ENCODE measurements at regions not wholly inside any gene's neighbourhood (a gene's known extent, or its start where the extent isn't known, plus 50 kb on each side); places are given as distances from the start of the nearest gene placed in this dataset.

DNA sequence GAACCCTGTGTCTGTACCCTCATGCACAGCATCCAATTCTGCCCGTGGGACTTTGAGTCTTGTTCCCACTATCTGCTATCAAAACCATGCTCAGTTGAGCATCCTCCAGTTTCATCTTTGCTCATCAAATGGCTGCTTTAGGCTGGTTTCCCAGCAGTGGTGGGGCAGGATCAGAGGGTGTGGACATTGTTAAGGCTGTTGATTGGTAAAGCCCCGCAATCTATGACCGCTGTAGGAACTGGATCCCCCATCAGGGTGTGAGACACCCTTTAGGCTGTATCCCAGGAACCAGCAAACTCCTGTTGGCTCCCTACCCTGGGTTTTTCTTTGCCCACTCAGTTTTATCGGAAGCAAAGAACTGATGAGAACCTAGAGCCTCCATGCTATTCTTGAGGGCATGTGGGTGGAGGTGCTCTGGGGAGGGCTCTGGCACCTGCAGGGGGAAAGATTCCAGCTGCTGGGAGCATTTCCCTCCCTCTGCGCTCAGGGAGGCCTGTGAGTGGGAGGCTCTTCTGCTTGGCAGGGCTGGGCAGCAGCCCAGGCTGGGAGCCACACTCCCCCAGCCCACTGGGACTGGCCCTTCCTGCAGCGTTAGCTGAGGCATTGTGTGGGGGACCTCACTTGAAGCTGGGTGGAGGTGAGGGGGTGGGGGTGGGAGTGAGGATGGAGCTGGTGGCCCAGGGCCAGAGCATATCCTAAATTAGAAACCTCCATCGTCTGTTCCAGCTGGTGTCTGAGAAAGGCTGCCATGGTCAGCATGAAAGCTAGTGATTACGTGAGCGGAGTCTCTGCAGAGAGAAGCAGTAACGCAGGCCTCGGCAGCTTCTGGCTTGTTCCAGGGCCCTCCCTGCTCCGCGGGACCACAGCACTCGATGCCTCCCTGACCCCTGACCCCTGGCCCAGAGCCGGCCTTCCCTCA is 160.6 kb downstream of the IRF8 start:
- TF ChIP-seq, protein P1, sequence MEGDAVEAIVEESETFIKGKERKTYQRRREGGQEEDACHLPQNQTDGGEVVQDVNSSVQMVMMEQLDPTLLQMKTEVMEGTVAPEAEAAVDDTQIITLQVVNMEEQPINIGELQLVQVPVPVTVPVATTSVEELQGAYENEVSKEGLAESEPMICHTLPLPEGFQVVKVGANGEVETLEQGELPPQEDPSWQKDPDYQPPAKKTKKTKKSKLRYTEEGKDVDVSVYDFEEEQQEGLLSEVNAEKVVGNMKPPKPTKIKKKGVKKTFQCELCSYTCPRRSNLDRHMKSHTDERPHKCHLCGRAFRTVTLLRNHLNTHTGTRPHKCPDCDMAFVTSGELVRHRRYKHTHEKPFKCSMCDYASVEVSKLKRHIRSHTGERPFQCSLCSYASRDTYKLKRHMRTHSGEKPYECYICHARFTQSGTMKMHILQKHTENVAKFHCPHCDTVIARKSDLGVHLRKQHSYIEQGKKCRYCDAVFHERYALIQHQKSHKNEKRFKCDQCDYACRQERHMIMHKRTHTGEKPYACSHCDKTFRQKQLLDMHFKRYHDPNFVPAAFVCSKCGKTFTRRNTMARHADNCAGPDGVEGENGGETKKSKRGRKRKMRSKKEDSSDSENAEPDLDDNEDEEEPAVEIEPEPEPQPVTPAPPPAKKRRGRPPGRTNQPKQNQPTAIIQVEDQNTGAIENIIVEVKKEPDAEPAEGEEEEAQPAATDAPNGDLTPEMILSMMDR (conservative IDR thresholded peaks at IDR 0.05): no peak
- no peak for TF ChIP-seq EZH2 (IDR thresholded peaks at IDR 0.05; ENCODE audit: low read depth)

All from PC-9 (cell line).